Right lobe of liver (tissue), 6 donors: ENCODE measurements at regions not wholly inside any gene's neighbourhood (a gene's known extent, or its start where the extent isn't known, plus 50 kb on each side); places are given as distances from the start of the nearest gene placed in this dataset.

Experiments
- ATAC-seq, 4 donors: fragments of 200-7000 bp; cut with Tn5 transposase; one replicate each; pipeline ENCODE4 v1.9.1; 2020; ENCODE audit warnings: mild to moderate bottlenecking in 4 of 4, moderate library complexity in 4 of 4
- DNase-seq, 3 donors: peaks; one replicate each; pipeline ENCODE4 v3.0.0-alpha.2; 2020
- H3K27ac ChIP-seq, 3 donors: fragments of 200-600 bp; one replicate each; pipeline ENCODE4 v1.8.0; 2022
- H3K27me3 ChIP-seq, 2 donors: fragments of 200-600 bp; one replicate each; pipeline ENCODE4 v1.8.0; 2022
- H3K36me3 ChIP-seq, 4 donors: fragments of 200-600 bp; sonication (generic) in 1 of 4; one replicate each; pipeline versions ENCODE4 v1.5.1 to v1.8.0; 2017 to 2022; ENCODE audit warnings: control low read depth in 1 of 4
- H3K4me1 ChIP-seq, 4 donors: fragments of 200-600 bp; sonication (generic) in 1 of 4; one replicate each; pipeline versions ENCODE4 v1.5.1 to v1.8.0; 2017 to 2022; ENCODE audit warnings: control low read depth in 1 of 4
- H3K4me3 ChIP-seq, 3 donors: fragments of 200-600 bp; one replicate each; pipeline ENCODE4 v1.8.0; 2022
- H3K9me3 ChIP-seq, 4 donors: fragments of 200-600 bp; sonication (generic) in 1 of 4; one replicate each; pipeline versions ENCODE4 v1.5.1 to v1.8.0; 2017 to 2022; ENCODE audit warnings: control low read depth in 1 of 4
- CTCF ChIP-seq, 4 donors: fragments of 200-600 bp in 3 of 4; fragments of 450-650 bp in 1 of 4; IDR thresholded peaks; one replicate each; pipeline versions ENCODE4 v1.5.1 to v1.8.0; 2016 to 2022; ENCODE audit warnings: antibody characterized with exemption in 4 of 4, mild to moderate bottlenecking in 2 of 4
- POLR2A ChIP-seq: fragments of 450-650 bp; IDR thresholded peaks from one replicate; pipeline ENCODE4 v1.6.1; 2017; ENCODE audit warnings: antibody characterized with exemption, mild to moderate bottlenecking
- WGBS: methylation state at CpG from one replicate; pipeline ENCODE4 v1.1.6; 2018; ENCODE audit warnings: low coverage, low lambda C conversion rate; ENCODE audit not compliant: insufficient coverage; ENCODE audit errors: missing lambda C conversion rate; 5-methylcytosine and 5-hydroxymethylcytosine counted together
- intact Hi-C, 2 donors: fragments of 100-400 bp; cut with DNase I; formaldehyde crosslinking; loops; one replicate each; pipeline versions ENCODE4 v1.11.2 to v1.14.1; 2022
- donor health status: DM: no; HTN: yes; CAD: no.
- donor health status: DM: no; HTN: no; CAD: no.
- donor health status: DM: no; HTN: no; CAD: no.
- donor health status: DM: no; HTN: yes; CAD: no.
- donor health status: DM: no; HTN: yes; CAD: no.

- no peak for ATAC-seq
- intact Hi-C loops: no loop called here
Observed at GRCh38 chr7:12815426-12815825, 128.0 kb downstream of the ARL4A start.

GRCh38 chr7:12815871-12816270 is 128.4 kb downstream of the ARL4A start:
- Histone ChIP-seq H3K4me3 (no peak overlapping the region), H3K27ac (no peak overlapping the region), H3K27me3 (no peaks in the 10 kb centered on the region), H3K9me3 (no peaks in the 10 kb centered on the region), H3K4me1 (no peaks in the 10 kb centered on the region), H3K36me3 (no peaks in the 10 kb centered on the region)
- TF ChIP-seq POLR2A: no peak
- TF ChIP-seq CTCF (IDR thresholded peaks at IDR 0.05): no peak
- intact Hi-C loops: no loop called here
- DNase-seq (no peak), ATAC-seq (no peak)

More at GRCh38 chr7:12815426-12815825, 128.0 kb downstream of the ARL4A start:
- Histone ChIP-seq H3K27ac (no peak overlapping the region), H3K27me3 (no peaks in the 10 kb centered on the region), H3K9me3 (no peaks in the 10 kb centered on the region), H3K4me1 (no peaks in the 10 kb centered on the region), H3K4me3 (no peak overlapping the region), H3K36me3 (no peaks in the 10 kb centered on the region)
- 78% methylated on average over 4 of the region's 4 CpGs for WGBS
- no peak for DNase-seq
- no peak for TF ChIP-seq CTCF (IDR thresholded peaks at IDR 0.05)
- TF ChIP-seq POLR2A: no peak

- H3K27ac ChIP-seq: no peak overlapping the region
- intact Hi-C loops: no loop called here
- H3K9me3 ChIP-seq: no peaks in the 10 kb centered on the region
- H3K4me1 ChIP-seq: no peaks in the 10 kb centered on the region
- ATAC-seq: no peak
- no peaks in the 10 kb centered on the region for H3K36me3 ChIP-seq
- 78% methylated on average over 3 of the region's 3 CpGs for WGBS
- no peak for DNase-seq
- no peaks in the 10 kb centered on the region for H3K27me3 ChIP-seq
- TF ChIP-seq POLR2A (no peak), CTCF (IDR thresholded peaks at IDR 0.05) (no peak)
- no peak overlapping the region for H3K4me3 ChIP-seq
Observed at GRCh38 chr7:12820777-12821176, 133.3 kb downstream of the ARL4A start.

GRCh38 chr7:12821746-12822145 is 134.3 kb downstream of the ARL4A start:
- Histone ChIP-seq H3K27ac (no peak overlapping the region), H3K36me3 (no peaks in the 10 kb centered on the region), H3K4me3 (no peak overlapping the region), H3K27me3 (no peaks in the 10 kb centered on the region), H3K9me3 (no peaks in the 10 kb centered on the region), H3K4me1 (no peaks in the 10 kb centered on the region)
- TF ChIP-seq CTCF (IDR thresholded peaks at IDR 0.05): no peak
- TF ChIP-seq POLR2A: no peak
- ATAC-seq: no peak
- 40% methylated on average over 2 of the region's 2 CpGs for WGBS
- DNase-seq: no peak
- intact Hi-C loops: no loop called here

- no peak overlapping the region for H3K4me3 ChIP-seq
- TF ChIP-seq POLR2A (no peak), CTCF (IDR thresholded peaks at IDR 0.05) (no peak)
- DNase-seq: no peak
- no peaks in the 10 kb centered on the region for H3K9me3 ChIP-seq
- H3K27ac ChIP-seq: no peak overlapping the region
- WGBS: 20% methylated on average over 1 of the region's 1 CpG
- H3K36me3 ChIP-seq: no peaks in the 10 kb centered on the region
- H3K27me3 ChIP-seq: no peaks in the 10 kb centered on the region
- no peaks in the 10 kb centered on the region for H3K4me1 ChIP-seq
- ATAC-seq: no peak
- intact Hi-C loops: no loop called here
Observed at GRCh38 chr7:12826079-12826478, 138.6 kb downstream of the ARL4A start.
